Hematopoietic multipotent progenitor cell treated with erythropoietin and hydrocortisone succinate and interleukin-3 and kit ligand, for 4 days (in vitro differentiated cells): ENCODE measurements at regions not wholly inside any gene's neighbourhood (a gene's known extent, or its start where the extent isn't known, plus 50 kb on each side); places are given as distances from the start of the nearest gene placed in this dataset.
"Not testable (repeated sequence)": the region's sequence is repeated elsewhere in the genome, so short reads cannot be mapped to it uniquely, and the experiment has no call there.

Experiments used
- DNase-seq: peaks from one replicate; pipeline ENCODE4 v3.0.0-alpha.2; 2015

DNA sequence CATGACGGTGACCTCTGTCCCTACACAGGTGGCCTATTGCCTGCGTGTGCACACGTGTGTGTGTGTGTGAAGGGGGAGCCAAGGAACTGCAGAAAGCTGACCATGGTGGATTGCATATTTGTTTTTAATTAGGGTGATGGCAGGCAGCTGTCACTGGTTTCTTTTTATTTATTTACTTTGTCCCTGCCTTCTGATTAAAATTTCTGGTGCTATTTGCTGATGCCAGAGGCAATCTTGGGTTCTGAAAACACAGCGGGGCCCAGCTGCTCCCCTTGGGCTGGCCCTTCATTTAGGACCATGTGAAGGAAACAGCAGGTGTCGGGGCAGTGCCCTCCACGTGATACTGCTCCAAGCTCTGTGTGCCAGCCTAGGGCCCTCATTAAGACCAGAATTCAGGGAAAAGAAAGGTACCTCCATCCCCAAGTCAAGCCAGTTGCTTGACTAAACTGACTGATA, 71.3 kb upstream of the PODXL start:
- no peak for DNase-seq

DNA sequence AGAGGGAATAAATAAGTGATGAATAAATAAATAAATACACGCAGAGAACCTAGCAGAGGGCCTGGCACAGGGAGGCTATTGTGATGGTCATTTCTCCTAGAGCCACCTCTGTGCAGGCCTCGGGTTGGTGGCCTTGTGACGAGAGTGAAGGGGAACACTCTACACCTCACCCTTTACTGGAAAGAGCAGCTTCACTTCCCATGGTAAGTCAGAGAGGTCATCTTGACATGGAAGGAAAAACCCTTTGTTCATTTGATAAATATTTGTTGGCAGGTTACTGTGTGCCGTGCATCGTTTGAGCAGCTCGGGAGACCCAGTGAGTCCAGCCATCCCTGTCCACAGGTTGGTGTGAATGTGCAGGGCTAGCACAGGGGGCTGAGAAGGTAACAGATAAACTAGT, 70.2 kb upstream of the PODXL start:
- DNase-seq: no peak

DNA sequence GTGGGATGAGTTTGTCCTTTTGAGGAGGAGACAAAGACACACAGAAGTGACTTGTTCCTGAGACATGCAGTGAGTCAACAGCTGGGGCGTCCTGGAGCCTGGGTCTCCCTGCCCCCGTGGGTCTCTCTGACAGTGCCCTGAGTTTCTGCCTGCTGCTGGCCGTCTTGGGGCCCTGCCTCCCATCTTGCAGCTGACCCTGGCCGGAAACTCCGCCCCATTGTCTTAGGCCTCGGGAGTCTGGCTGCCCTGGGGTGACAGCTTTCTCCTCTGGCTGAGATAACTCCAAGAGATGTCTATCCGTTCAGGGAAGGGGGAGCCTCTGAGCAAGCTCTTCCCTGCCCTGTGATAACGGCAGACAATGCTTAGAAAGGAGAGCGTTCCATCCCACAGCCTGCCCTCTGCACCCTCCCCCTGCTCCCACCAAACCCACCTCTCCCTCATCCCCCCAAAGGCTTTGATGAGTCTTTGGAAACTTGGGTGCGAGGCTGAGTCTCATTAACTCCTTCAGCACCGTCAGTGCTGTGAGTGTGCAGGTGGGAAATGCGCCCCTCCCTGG, 69.5 kb upstream of the PODXL start:
- no peak for DNase-seq

DNA sequence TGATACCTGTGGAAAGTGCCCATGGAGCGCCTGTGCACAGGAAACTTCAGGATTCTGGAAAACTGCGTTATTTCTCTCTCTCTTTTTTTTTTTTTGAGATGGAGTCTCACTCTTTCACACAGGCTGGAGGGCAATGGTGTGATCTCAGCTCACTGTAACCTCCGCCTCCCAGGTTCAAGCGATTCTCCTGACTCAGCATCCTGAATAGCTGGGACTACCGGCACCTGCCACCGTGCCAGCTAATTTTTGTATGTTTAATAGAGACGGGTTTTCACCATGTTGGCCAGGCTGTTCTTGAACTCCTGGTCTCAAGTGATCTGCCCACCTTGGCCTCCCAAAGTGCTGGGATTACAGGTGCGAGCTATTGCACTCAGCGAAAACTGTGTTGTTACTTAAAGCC, 68.9 kb upstream of the PODXL start:
- DNase-seq: not testable (repeated sequence)

DNA sequence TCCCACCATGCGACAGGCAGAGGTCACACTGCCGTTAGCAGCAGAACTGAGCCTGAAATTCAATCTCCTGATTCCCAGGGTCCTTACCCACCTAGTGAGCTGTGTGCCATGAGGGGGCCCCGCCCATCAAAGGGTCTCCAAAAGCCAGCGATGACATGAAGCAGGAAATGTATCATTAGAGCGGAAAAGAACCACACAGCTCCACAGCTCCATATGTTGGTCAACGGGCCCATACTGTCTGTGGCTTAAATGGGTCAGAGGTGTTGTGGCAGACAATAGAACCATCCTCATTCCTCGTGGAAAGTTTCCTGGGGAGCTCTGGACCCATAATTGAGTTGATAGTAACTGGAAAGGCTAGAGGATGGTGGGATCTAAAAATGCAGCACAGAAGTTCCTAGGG, 68.1 kb upstream of the PODXL start:
- DNase-seq: no peak

DNA sequence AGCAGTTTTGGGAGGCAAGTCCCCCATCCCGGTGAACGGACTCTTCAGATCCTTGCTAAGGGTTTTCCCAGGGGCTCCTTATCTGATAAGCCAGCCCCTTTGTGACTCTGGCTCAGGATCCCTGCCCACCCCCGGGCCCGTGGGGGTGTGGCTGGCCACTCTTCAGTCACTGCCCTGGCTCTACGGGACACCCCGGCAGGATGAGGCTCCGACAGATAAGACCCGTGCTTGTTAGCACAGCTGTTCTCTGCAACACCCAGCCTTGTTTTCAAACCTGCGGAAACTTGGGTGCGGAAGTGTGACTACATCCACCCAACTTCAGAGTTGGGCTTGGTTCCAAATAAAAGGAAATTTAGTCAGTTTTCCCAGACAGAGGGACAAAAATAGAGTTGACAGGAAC, 66.7 kb upstream of the PODXL start:
- no peak for DNase-seq

DNA sequence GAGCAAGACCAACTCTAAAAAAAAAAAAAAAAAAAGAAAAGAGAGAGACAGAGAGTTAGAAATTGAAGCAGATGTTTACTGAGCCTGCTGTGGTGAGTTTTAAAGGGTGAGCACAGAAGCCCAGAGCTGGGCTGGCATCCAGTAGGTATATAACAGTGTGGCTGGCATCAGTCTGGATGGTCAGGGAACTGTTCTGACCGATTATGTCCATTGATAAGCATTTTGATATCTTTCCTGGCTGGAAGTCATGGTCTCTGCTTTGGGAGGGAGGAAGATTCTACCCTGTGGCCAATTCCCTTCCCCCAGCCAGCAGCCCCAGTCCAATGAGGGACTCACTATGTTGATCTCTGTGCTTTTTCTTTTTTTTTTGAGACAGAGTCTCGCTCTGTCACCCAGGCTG, 65.2 kb upstream of the PODXL start:
- DNase-seq: no peak

DNA sequence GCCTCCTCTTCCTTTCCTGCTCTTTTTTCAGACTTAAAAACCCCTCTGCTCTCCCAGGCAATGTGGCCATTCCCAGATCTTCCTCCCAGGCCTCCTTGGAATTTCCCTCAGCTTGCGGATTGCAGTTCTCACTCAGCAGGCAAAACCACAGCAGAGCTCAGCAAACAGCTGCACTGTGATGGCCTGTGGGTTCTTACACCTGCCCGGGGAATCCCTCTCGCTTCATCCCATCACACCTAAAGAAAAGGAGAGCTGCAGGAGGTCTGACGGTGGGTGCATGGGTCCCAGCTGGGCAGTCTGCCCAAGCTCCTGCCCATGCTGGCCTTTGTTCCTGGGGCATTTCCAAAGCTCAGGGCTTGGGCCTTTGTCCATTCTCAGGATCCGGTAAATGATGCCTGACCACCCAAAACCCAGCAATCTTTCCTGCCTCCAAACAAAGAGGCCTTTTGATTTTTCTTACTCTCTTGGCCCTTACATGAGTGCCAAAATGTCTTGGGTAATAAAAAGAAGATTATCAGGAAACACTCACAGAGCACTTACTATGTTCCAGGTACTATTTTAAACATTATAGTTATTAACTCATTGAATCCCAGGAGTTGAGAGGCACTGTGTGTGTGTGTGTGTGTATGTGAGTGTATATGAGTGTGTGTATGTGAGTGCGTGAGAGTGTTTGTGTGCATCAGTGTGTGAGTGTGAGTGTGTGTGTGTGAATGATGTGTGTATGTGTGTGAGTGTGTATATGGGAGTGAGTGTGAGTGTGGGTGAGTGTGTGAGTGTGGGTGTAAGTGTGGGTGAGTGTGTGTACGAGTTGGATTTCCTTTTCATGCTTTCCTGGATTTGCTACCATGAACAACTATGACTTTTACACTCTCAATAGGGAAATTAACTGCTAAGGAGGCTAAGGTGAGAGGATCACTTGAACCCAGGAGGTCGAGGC, 64.5 kb upstream of the PODXL start:
- no peak for DNase-seq

DNA sequence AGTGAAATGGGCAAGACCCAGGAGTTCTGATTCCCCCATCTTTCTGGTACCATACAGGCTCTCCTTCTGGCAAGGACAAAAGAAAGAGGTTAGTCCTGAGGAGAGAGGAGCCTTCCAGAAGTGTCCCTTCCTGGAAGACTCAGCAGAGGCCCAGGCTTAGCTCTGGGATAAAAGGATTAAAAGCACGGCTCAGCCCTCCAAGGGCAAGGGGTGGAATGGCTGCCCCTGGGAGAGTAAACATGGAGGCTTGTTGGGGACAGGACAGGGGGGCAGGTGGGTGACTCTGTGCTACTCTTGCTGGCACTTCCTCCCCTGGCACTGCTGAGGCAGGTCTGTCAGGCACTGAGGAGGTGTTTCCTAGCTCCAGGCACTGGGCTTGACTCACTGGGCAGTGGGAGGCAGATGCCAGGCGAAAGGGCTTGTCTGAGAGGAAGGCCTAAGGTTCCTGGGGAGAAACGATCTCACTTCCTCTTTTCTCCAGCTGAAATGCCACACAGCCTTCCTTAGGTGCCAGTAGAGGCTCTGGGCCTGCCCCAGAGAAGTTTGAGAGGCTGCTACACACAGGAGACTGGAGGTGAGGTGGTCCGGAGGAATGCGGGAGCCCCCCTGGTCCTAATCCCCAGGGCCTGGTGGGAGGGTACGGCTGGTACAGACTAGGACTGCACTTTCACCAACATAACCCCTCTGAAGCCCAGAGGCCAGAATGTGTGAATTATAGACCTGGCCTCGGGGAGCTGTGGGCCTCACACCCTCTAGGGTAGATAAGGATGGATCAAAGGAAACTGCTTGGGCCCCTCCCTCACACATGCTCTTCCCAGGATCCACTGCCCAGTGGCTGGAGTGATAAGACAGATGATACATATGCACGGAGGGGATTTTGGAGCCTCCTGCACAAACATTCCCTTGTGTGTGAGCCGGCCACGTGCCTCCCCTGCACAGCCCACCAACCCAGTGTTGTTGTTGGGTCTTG, 63.2 kb upstream of the PODXL start:
- DNase-seq: peak; percentile 51

DNA sequence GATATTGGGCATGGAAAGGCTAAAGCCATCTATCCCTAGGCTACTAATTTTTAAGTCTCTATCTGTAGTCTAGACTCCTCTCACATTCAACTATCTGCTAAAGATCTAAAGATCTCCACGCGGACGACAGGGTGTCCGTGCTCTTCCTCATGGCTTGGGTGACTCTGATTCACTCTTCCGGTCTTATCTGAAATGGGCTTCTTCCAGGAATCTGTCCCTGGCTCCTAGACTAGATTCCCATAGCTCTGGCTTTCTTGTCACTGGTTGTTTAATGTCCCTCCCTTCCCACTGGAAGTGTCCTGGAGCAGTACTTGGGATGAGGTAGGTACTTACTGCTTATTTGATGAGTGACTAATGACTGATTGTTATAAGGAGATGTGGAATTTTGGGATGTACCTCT, 62.0 kb upstream of the PODXL start:
- DNase-seq: no peak

DNA sequence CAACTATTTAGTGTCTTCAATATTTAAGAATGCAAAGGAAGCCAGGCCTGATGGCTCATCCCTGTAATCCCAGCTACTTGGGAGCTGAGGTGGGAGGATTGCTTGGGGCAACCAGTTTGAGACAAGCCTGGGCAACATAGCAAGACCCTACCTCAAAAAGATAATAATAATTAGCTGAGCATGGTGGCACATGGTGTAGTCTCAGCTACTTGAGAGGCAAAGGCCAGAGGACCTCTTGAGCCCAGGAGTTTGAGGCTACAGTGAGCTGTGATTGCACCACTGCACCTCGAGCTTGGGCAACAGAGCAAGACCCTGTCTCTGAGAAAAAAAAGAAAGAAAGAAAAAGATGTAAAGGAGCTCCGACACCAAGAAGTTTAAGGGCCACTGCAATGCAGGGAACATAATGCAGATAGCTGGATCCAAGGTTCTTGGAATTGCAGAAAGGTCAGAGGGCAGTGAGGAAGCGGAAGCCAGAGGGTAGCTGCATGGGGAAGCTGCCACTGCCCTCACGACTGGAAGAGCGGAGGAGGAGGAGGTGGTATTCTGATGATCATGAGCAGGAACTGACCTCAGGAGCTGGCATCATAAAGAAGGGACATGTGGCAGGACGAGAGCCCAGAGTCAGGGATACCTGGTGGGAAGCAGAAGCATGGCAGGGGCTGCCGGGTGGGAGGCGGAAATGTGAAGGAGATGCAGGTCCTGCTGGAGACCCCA, 60.2 kb upstream of the PODXL start:
- DNase-seq: no peak

DNA sequence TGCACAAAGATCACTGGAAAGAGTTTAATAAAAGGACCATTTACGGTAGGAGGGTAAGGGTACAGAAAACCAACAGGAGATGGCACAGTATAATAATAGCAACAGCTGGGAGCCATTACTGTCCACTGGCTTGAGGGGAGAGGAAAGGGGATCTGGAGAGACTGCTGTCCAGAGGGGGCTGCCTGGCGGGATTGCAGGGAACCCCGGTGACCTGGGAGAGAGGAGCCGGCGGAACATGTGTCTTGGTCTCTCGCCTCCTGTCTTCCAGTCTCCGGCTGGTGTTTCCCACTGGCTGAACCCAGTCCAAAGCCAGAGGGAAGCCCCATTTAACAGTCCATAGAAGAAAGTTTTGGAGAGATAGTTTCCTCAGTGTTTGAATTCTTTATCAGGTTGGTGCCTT, 57.5 kb upstream of the PODXL start:
- no peak for DNase-seq

DNA sequence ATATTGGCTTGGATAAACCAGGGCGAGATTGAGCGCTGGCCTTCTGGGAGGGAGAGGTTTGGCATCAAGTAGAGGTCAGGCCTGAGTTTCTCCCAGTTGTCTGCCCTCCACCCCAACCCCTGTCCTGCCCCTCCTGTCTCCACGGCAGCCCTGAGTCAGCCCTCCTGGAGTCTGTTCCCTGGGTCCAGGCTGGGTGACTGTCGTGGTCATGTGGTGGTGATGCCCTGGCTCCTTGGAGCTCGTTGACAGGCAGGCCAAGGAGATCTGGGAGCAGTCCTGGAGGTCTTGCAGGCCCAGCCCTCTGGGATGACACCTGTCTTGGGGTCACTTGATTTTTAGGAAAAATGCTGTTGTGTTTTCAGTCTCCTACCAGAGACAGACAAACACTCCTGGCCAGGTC, 53.6 kb upstream of the PODXL start:
- DNase-seq: no peak

DNA sequence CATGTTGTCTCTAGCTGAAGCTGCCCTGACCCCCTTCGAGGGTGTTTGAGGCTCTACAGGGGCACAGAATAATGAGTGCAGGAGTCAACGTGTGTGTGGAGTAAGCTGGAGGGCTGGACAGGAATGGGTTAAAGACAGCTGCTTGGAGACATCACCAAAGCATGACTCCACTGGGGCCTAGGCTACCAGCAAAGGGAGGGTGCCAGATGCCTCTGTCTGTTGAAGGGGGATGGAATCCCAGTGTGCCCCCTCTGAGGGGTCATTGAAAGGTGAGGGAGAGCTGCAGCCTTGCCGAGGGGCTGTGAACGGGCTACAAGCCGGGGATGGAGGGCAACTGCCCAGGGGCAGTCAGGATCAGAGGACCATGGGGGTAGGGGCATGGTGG, 51.7 kb upstream of the PODXL start:
- no peak for DNase-seq

DNA sequence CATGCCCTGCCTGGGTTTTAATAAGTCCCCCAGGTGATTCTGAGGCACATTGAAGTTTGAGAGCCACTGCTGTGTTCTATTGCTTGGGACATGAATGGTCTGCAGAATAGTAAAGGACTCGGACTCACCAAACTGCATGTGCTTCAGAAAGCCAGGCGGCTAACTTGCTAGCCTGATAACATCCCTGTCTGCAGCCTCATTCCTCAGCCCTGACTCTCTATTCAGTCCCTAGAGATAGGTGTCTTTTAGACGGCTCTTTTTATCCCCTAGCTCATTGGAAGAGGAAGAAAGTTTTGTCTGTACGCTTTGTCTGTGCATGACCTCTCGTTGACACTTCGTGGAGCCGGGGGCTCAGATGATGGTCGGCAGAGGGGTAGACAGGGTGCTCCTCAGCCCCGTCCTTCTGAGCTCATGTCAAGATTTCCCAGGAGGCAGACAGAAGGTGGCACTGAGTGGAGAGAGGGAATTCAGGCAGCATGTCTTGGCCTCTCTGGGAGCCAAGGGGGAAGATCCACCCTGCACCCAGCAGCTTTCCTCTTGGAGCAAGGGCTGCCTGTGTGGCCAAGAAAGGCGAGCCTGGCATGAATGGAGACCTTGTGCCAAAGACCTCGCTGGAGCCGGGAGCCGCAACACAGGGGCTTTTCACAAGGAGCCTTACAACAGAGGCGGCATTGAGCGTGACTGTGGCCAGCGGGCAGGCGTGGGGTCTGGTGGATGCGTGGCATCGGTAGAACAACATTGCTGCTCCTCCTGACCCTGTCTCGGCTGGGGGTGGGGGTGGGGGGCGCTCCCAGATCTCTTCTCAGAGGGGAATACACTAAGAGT, 51.1 kb upstream of the PODXL start:
- DNase-seq: no peak

DNA sequence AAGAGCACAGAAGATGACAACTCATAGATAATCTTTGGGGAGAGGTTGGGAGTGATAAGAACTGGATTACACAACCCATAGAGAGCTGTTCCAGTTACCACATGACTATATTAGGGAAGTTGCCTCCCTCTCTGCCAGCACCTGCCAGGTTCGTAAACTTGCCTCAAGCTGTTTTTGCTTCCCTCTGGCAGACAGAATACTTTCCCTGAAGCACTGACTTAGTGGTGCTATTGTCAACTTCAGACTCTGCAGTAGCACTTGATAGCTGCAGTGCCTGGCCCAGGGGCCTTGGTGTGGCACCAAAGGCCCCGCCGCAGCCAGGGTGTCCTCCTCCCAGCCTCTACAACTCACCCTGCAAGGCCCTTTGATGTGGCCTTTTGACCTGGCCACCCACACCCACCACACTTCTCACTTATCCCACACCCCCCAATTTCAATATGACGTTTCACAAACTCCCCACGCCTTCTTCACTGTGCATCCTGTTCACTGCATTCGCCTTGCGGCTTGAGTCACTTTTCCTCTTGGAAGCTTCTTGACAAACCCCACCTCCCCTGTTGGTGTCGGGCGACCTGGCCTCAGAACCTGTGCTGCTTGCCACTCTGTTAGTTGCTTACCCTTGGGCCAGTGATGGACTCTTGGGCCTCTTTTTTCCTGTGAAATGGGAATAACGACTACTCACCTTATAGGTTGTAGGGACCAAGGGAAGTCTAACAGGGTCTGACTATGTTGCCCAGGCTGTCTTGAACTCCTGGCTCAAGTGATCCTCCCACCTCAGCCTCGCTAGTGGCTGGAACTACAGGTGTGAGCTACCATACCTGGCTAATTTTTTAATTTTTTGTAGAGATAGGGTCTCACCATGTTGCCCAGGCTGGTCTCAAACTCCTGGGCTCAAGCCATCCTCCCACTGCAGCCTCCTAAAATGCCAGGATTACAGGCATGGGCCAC, 50.2 kb upstream of the PODXL start:
- DNase-seq: peak; percentile 72
